ENCODE measurements at regions not wholly inside any gene's neighbourhood (a gene's known extent, or its start where the extent isn't known, plus 50 kb on each side); places are given as distances from the start of the nearest gene placed in this dataset.

- no peak overlapping the region for H3K9ac ChIP-seq
- no peak for TF ChIP-seq CTCF (IDR thresholded peaks at IDR 0.05)
- TF ChIP-seq EZH2phosphoT487 (IDR thresholded peaks at IDR 0.05) = no peak
- TF ChIP-seq EZH2 (IDR thresholded peaks at IDR 0.05) = no peak
- no peaks in the 10 kb centered on the region for H3K27me3 Mint-ChIP-seq (ENCODE audit: insufficient read depth, low read depth)
- H3K9me3 Mint-ChIP-seq = no peaks in the 10 kb centered on the region
- H3K4me1 ChIP-seq = no peaks in the 10 kb centered on the region
- no peaks in the 10 kb centered on the region for H3K27me3 ChIP-seq
- no peaks in the 10 kb centered on the region for H4K20me1 ChIP-seq (ENCODE audit: low read depth)
- no peak overlapping the region for H3K4me2 ChIP-seq
- no peak overlapping the region for H3K4me3 Mint-ChIP-seq
- no peaks in the 10 kb centered on the region for H3K36me3 ChIP-seq
- H3K79me2 ChIP-seq (ENCODE audit: low read depth) = no peaks in the 10 kb centered on the region
- no peaks in the 10 kb centered on the region for H3K36me3 Mint-ChIP-seq
- H3K27ac ChIP-seq = no peak overlapping the region
- H2AFZ ChIP-seq (replicated peaks) = no peak overlapping the region
- H3K4me1 Mint-ChIP-seq = no peaks in the 10 kb centered on the region
- no peak overlapping the region for H3K4me3 ChIP-seq
- DNase-seq (ENCODE audit: low spot score) = no peak
- no peak overlapping the region for H3K27ac Mint-ChIP-seq
- H3F3A ChIP-seq (ENCODE audit: low read depth) = no peaks in the 10 kb centered on the region
- H3K9me3 ChIP-seq (ENCODE audit: low read depth) = peaks cover 4% of the 10 kb centered on the region
These were observed 1041.1 kb upstream of the POU3F4 start for GRCh38 chrX:82466994-82467393.

All from neural progenitor cell (in vitro differentiated cells).